ENCODE measurements at regions not wholly inside any gene's neighbourhood (a gene's known extent, or its start where the extent isn't known, plus 50 kb on each side); places are given as distances from the start of the nearest gene placed in this dataset.

DNA sequence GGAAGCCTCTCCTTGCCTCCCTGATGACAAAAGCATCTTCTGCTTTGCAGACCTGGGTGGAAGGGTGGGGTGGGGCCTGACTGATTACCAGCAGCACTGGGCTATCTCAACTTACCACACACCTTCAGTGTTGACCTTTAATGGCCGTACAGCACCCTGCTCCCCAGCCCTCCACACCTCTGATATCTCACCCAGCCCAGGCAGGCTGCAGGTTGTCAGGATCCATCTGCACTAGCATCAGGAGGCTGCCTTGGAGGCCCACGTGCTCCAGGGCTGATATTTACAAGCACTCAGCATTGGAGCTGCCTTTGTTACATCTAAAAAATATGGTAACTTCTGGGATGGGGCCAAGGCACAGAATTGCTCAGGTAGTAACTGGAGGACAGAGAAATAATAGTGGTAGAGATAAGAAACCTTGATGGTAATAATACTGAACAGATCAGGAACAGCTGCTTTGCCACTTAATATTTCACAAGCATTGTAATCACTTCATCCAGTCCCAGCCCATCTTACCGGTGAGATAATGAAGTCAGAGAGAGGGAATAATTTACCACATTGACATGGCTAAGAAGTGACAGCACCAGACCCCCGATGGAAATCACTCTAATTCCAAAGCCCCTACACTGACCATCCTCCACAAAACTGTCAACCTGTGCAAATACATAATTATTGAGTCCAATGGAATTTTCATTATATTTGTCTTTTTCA lies 125.2 kb upstream of the RFLNA start:
- Histone ChIP-seq H3K4me3 (ENCODE audit: insufficient read depth, low read length) (no peak overlapping the region), H3K4me1 (ENCODE audit: insufficient read depth, low read length) (peaks cover 22% of the 10 kb centered on the region), H3K27ac (ENCODE audit: low read depth, low read length) (no peak overlapping the region), H3K4me2 (ENCODE audit: insufficient read depth, low read length) (no peak overlapping the region), H4K20me1 (ENCODE audit: insufficient read depth, low read length) (no peaks in the 10 kb centered on the region), H3K9me3 (ENCODE audit: low read depth, low read length) (no peaks in the 10 kb centered on the region), H3K27me3 (ENCODE audit: insufficient read depth, low read length) (no peaks in the 10 kb centered on the region), H3K79me2 (ENCODE audit: insufficient read depth, low read length) (no peaks in the 10 kb centered on the region), H2AFZ (ENCODE audit: low read length) (no peak overlapping the region), H3K36me3 (ENCODE audit: insufficient read depth, low read length) (no peaks in the 10 kb centered on the region)
- TF ChIP-seq, protein P1, sequence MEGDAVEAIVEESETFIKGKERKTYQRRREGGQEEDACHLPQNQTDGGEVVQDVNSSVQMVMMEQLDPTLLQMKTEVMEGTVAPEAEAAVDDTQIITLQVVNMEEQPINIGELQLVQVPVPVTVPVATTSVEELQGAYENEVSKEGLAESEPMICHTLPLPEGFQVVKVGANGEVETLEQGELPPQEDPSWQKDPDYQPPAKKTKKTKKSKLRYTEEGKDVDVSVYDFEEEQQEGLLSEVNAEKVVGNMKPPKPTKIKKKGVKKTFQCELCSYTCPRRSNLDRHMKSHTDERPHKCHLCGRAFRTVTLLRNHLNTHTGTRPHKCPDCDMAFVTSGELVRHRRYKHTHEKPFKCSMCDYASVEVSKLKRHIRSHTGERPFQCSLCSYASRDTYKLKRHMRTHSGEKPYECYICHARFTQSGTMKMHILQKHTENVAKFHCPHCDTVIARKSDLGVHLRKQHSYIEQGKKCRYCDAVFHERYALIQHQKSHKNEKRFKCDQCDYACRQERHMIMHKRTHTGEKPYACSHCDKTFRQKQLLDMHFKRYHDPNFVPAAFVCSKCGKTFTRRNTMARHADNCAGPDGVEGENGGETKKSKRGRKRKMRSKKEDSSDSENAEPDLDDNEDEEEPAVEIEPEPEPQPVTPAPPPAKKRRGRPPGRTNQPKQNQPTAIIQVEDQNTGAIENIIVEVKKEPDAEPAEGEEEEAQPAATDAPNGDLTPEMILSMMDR (IDR thresholded peaks at IDR 0.05; ENCODE audit: extremely low read depth, low read depth, low read length), result no peak
- no peak for DNase-seq (ENCODE audit: insufficient read length, low spot score, missing footprints)

DNA sequence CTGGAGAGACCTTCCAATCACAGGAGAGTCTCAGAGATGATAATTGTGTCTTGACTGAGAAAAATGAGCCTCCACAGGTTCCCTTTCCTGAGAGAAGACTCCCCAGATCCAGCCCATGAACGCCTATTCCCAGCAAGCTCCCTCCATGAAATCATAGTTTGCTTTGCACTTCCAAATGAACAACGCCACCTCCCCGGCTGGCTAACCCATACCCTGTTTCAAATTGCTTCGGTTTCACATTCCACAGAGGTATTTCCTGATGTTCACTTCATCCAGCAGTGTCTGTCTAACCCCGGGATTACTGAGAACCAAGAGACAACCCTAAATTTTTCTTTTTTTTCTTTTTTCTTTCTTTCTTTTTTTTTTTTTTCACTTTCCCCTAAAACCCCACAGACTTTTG lies 124.1 kb upstream of the RFLNA start:
- Histone ChIP-seq H3K9me3 (ENCODE audit: low read depth, low read length) (no peaks in the 10 kb centered on the region), H3K4me3 (ENCODE audit: insufficient read depth, low read length) (no peak overlapping the region), H2AFZ (ENCODE audit: low read length) (peak overlapping the region; percentile 50), H3K27ac (ENCODE audit: low read depth, low read length) (no peak overlapping the region), H4K20me1 (ENCODE audit: insufficient read depth, low read length) (no peaks in the 10 kb centered on the region), H3K36me3 (ENCODE audit: insufficient read depth, low read length) (no peaks in the 10 kb centered on the region), H3K4me1 (ENCODE audit: insufficient read depth, low read length) (peaks cover 28% of the 10 kb centered on the region), H3K4me2 (ENCODE audit: insufficient read depth, low read length) (no peak overlapping the region), H3K27me3 (ENCODE audit: insufficient read depth, low read length) (no peaks in the 10 kb centered on the region), H3K79me2 (ENCODE audit: insufficient read depth, low read length) (no peaks in the 10 kb centered on the region)
- TF ChIP-seq, protein P1 (IDR thresholded peaks at IDR 0.05; ENCODE audit: extremely low read depth, low read depth, low read length), result no peak
- DNase-seq (ENCODE audit: insufficient read length, low spot score, missing footprints), result no peak

DNA sequence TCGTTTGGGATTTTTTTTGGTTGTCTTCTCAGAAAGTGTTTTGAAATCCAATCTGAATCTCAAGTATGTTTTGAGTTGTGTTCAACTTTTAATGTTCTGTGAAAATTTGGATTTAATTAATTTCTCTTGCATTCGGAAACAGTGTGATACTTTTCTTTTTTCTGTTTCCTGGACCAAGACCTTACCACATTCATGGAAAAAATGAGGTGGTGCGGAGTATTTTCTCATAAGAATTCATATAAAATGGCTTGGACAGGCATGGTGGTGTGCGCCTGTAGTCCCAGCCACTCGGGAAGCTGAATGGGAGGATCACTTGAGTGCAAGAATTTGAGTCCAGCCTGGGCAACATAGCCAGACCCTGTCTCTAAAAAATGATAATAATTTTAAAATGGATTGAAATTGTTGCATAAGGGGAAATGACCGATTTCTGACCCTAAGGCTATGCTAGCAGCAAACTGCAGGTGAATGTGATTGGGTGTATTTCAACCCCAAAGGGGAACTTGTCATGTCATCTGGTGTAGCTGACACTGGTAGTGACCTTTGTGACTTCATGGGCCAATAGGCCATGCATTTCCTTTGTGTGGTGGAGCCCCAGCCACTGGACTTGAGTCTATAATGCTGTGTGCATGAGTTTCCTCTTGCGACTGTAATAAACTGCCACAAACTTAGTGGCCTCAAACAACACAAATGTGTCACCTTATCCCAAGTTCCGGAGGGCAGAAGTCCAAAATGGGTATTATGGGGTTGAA lies 123.5 kb upstream of the RFLNA start:
- Histone ChIP-seq H3K9me3 (ENCODE audit: low read depth, low read length) (no peaks in the 10 kb centered on the region), H3K27ac (ENCODE audit: low read depth, low read length) (no peak overlapping the region), H3K4me1 (ENCODE audit: insufficient read depth, low read length) (peaks cover 28% of the 10 kb centered on the region), H3K4me3 (ENCODE audit: insufficient read depth, low read length) (no peak overlapping the region), H3K27me3 (ENCODE audit: insufficient read depth, low read length) (no peaks in the 10 kb centered on the region), H4K20me1 (ENCODE audit: insufficient read depth, low read length) (no peaks in the 10 kb centered on the region), H2AFZ (ENCODE audit: low read length) (no peak overlapping the region), H3K79me2 (ENCODE audit: insufficient read depth, low read length) (no peaks in the 10 kb centered on the region), H3K4me2 (ENCODE audit: insufficient read depth, low read length) (no peak overlapping the region), H3K36me3 (ENCODE audit: insufficient read depth, low read length) (no peaks in the 10 kb centered on the region)
- no peak for DNase-seq (ENCODE audit: insufficient read length, low spot score, missing footprints)
- TF ChIP-seq, protein P1 (IDR thresholded peaks at IDR 0.05; ENCODE audit: extremely low read depth, low read depth, low read length), result no peak

DNA sequence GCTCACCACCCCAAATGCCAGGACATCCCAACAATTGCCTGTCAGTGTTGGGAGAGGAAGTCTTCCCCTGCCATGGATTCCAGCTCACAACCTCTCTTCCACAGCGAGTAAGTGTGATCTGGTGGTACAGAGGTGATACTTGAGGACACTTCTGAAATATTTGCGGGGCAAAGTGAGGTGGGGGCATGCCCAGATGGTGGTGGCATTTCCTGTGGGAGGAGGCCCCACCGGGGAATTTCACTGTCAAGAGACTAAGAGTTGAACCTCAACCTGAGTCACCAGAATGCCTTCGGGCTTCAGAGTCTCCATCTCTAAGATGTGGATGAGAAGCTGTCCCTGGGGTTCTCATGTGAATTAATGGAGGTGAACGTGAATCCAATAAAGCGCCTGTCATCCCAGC lies 122.3 kb upstream of the RFLNA start:
- Histone ChIP-seq H3K27ac (ENCODE audit: low read depth, low read length) (peak overlapping the region; percentile 71), H3K4me3 (ENCODE audit: insufficient read depth, low read length) (no peak overlapping the region), H3K27me3 (ENCODE audit: insufficient read depth, low read length) (no peaks in the 10 kb centered on the region), H2AFZ (ENCODE audit: low read length) (peak overlapping the region; percentile 12), H4K20me1 (ENCODE audit: insufficient read depth, low read length) (no peaks in the 10 kb centered on the region), H3K79me2 (ENCODE audit: insufficient read depth, low read length) (no peaks in the 10 kb centered on the region), H3K4me1 (ENCODE audit: insufficient read depth, low read length) (peaks cover 28% of the 10 kb centered on the region), H3K9me3 (ENCODE audit: low read depth, low read length) (no peaks in the 10 kb centered on the region), H3K4me2 (ENCODE audit: insufficient read depth, low read length) (no peak overlapping the region), H3K36me3 (ENCODE audit: insufficient read depth, low read length) (no peaks in the 10 kb centered on the region)
- TF ChIP-seq, protein P1 (IDR thresholded peaks at IDR 0.05; ENCODE audit: extremely low read depth, low read depth, low read length), result no peak
- no peak for DNase-seq (ENCODE audit: insufficient read length, low spot score, missing footprints)
